Caco-2 (cell line): ENCODE measurements at regions not wholly inside any gene's neighbourhood (a gene's known extent, or its start where the extent isn't known, plus 50 kb on each side); places are given as distances from the start of the nearest gene placed in this dataset.

Experiments
- BruUV-seq: library from RNA; stranded (reverse); fragments of 400-500 nt; replicated peaks from 2 replicates; lab custom pipeline; 2021; lab: Mats Ljungman, UMichigan
- CTCF ChIA-PET: fragments of 300-600 bp; sonication (Branson Sonifier 250); formaldehyde crosslinking; loops from one replicate; lab custom pipeline; 2022; ENCODE audit warnings: antibody characterized with exemption; lab: Charles Lee
- POLR2A ChIA-PET: fragments of 300-600 bp; sonication (Branson Sonifier 250); formaldehyde crosslinking; loops from one replicate; lab custom pipeline; 2022; ENCODE audit warnings: antibody characterized with exemption; lab: Charles Lee
- DNase-seq, 2 experiments: peaks; one replicate each; pipeline versions ENCODE4 v3.0.0 to v3.0.0-alpha.2; 2020 to 2022
- H3K27me3 ChIP-seq: replicated peaks from 2 replicates; pipeline ENCODE4 v1.6.0; 2011; ENCODE audit warnings: low read length; ENCODE audit not compliant: control insufficient read depth, insufficient read depth
- H3K36me3 ChIP-seq: 2 replicates; pipeline ENCODE4 v1.5.1; 2011; ENCODE audit warnings: low read length; ENCODE audit not compliant: control insufficient read depth, insufficient read depth
- H3K4me1 ChIP-seq: fragments of 250-450 bp; sonication (Bioruptor Pico); 2 replicates; pipeline ENCODE4 v1.5.1; 2020; ENCODE audit warnings: mild to moderate bottlenecking
- H3K4me3 ChIP-seq: 2 replicates; pipeline ENCODE4 v1.5.1; 2011; ENCODE audit warnings: low read depth, mild to moderate bottlenecking, control low read depth, low read length
- H3K9me3 ChIP-seq: fragments of 250-450 bp; sonication (Bioruptor Pico); 2 replicates; pipeline ENCODE4 v1.5.1; 2020; ENCODE audit warnings: mild to moderate bottlenecking, moderate library complexity
- H3K27ac Mint-ChIP-seq: one replicate; pipeline ENCODE4 v1.8.0; 2022; ENCODE audit warnings: mixed read lengths; ENCODE audit not compliant: unreplicated experiment
- H3K27me3 Mint-ChIP-seq: one replicate; pipeline ENCODE4 v1.8.0; 2022; ENCODE audit warnings: mixed read lengths; ENCODE audit not compliant: insufficient read depth, unreplicated experiment
- H3K36me3 Mint-ChIP-seq: one replicate; pipeline ENCODE4 v1.8.0; 2022; ENCODE audit warnings: mild to moderate bottlenecking, mixed read lengths; ENCODE audit not compliant: insufficient read depth, unreplicated experiment
- H3K4me1 Mint-ChIP-seq: one replicate; pipeline ENCODE4 v1.8.0; 2022; ENCODE audit warnings: low read depth, mixed read lengths; ENCODE audit not compliant: unreplicated experiment
- H3K4me3 Mint-ChIP-seq: one replicate; pipeline ENCODE4 v1.8.0; 2022; ENCODE audit warnings: mild to moderate bottlenecking, moderate library complexity, mixed read lengths; ENCODE audit not compliant: unreplicated experiment
- H3K9me3 Mint-ChIP-seq: one replicate; pipeline ENCODE4 v1.8.0; 2022; ENCODE audit warnings: mixed read lengths; ENCODE audit not compliant: unreplicated experiment
- CTCF ChIP-seq, 2 experiments: fragments of 200-600 bp in 1 of 2; IDR thresholded peaks; 1 replicate in 1 of 2; 2 replicates in 1 of 2; pipeline versions ENCODE4 v1.5.1 to v1.8.0; 2011 to 2022; ENCODE audit warnings: antibody characterized with exemption in 1 of 2, control low read depth in 1 of 2, inconsistent platforms in 1 of 2, low read depth in 1 of 2, low read length in 1 of 2, mild to moderate bottlenecking in 1 of 2, moderate library complexity in 1 of 2; ENCODE audit not compliant: insufficient read depth in 1 of 2, severe bottlenecking in 1 of 2, unreplicated experiment in 1 of 2
- intact Hi-C: fragments of 100-400 bp; cut with micrococcal nuclease; formaldehyde crosslinking; loops from one replicate; pipeline ENCODE4 v1.10.0; 2022; ENCODE audit not compliant: unreplicated experiment

- H3K27me3 ChIP-seq, result no peaks in the 10 kb centered on the region
Observed at GRCh38 chr7:67821116-67821515, 824.5 kb downstream of the TYW1 start.

GRCh38 chr7:67823345-67823744 is 826.7 kb downstream of the TYW1 start:
- no peaks in the 10 kb centered on the region for H3K27me3 ChIP-seq
- H3K9me3 ChIP-seq, result no peaks in the 10 kb centered on the region
- Mint-ChIP-seq H3K9me3 (peaks cover 24% of the 10 kb centered on the region), H3K4me1 (no peaks in the 10 kb centered on the region), H3K36me3 (no peaks in the 10 kb centered on the region), H3K4me3 (no peak overlapping the region), H3K27me3 (no peaks in the 10 kb centered on the region), H3K27ac (no peak overlapping the region)
- intact Hi-C loops, result no loop called here
- H3K4me1 ChIP-seq, result no peaks in the 10 kb centered on the region
- TF ChIP-seq CTCF (IDR thresholded peaks at IDR 0.05; ENCODE audit: insufficient read depth in 1 of 2, low read depth in 1 of 2, low read length in 1 of 2, severe bottlenecking in 1 of 2, unreplicated experiment in 1 of 2), result no peak
- CTCF ChIA-PET, result no interaction called here
- POLR2A ChIA-PET, result no interaction called here
- no peak overlapping the region for H3K4me3 ChIP-seq
- no peaks in the 10 kb centered on the region for H3K36me3 ChIP-seq
- BruUV-seq, result no TSS peak
- DNase-seq, result no peak

More at GRCh38 chr7:67821116-67821515, 824.5 kb downstream of the TYW1 start:
- CTCF ChIA-PET, result no interaction called here
- POLR2A ChIA-PET, result no interaction called here
- Mint-ChIP-seq H3K27ac (no peak overlapping the region), H3K4me1 (no peaks in the 10 kb centered on the region), H3K36me3 (no peaks in the 10 kb centered on the region), H3K4me3 (no peak overlapping the region), H3K9me3 (peaks cover 24% of the 10 kb centered on the region), H3K27me3 (no peaks in the 10 kb centered on the region)
- BruUV-seq, result no TSS peak
- H3K4me1 ChIP-seq, result no peaks in the 10 kb centered on the region
- H3K9me3 ChIP-seq, result no peaks in the 10 kb centered on the region
- DNase-seq, result no peak
- no peak for TF ChIP-seq CTCF (IDR thresholded peaks at IDR 0.05; ENCODE audit: insufficient read depth in 1 of 2, low read depth in 1 of 2, low read length in 1 of 2, severe bottlenecking in 1 of 2, unreplicated experiment in 1 of 2)
- H3K4me3 ChIP-seq, result no peak overlapping the region
- intact Hi-C loops, result no loop called here
- H3K36me3 ChIP-seq, result no peaks in the 10 kb centered on the region

- no peaks in the 10 kb centered on the region for H3K4me1 ChIP-seq
- DNase-seq, result no peak
- POLR2A ChIA-PET, result no interaction called here
- H3K36me3 ChIP-seq, result no peaks in the 10 kb centered on the region
- no peaks in the 10 kb centered on the region for H3K27me3 ChIP-seq
- H3K9me3 ChIP-seq, result no peaks in the 10 kb centered on the region
- Mint-ChIP-seq H3K36me3 (no peaks in the 10 kb centered on the region), H3K4me3 (no peak overlapping the region), H3K4me1 (no peaks in the 10 kb centered on the region), H3K9me3 (peaks cover 24% of the 10 kb centered on the region), H3K27ac (no peak overlapping the region), H3K27me3 (no peaks in the 10 kb centered on the region)
- intact Hi-C loops, result no loop called here
- H3K4me3 ChIP-seq, result no peak overlapping the region
- CTCF ChIA-PET, result no interaction called here
- TF ChIP-seq CTCF (IDR thresholded peaks at IDR 0.05; ENCODE audit: insufficient read depth in 1 of 2, low read depth in 1 of 2, low read length in 1 of 2, severe bottlenecking in 1 of 2, unreplicated experiment in 1 of 2), result no peak
- no TSS peak for BruUV-seq
Observed at GRCh38 chr7:67825356-67825755, 828.7 kb downstream of the TYW1 start.
